OCI-LY1 (cell line): ENCODE measurements at regions not wholly inside any gene's neighbourhood (a gene's known extent, or its start where the extent isn't known, plus 50 kb on each side); places are given as distances from the start of the nearest gene placed in this dataset.

Experiments
- CTCF ChIP-seq: fragments of 200-600 bp; sonication (generic), shearing (Covaris generic); IDR thresholded peaks from 2 replicates; pipeline ENCODE4 v1.5.1; 2017; ENCODE audit warnings: mild to moderate bottlenecking, antibody characterized with exemption, low read length, moderate library complexity, mixed read lengths
- EZH2 ChIP-seq: fragments of 200-600 bp; sonication (generic), shearing (Covaris generic); IDR thresholded peaks from 2 replicates; pipeline ENCODE4 v1.8.0; 2017; ENCODE audit warnings: borderline replicate concordance, mixed run types, mild to moderate bottlenecking, antibody characterized with exemption, low read length, moderate library complexity, mixed read lengths

- no peak for TF ChIP-seq CTCF
- no peak for TF ChIP-seq EZH2
Measured at GRCh38 chr9:117595650-117596049, 108.6 kb upstream of the TLR4 start.
